Lower leg skin (tissue), 3 donors: ENCODE measurements at regions not wholly inside any gene's neighbourhood (a gene's known extent, or its start where the extent isn't known, plus 50 kb on each side); places are given as distances from the start of the nearest gene placed in this dataset.

ENCODE experiments used
- POLR2A ChIP-seq, 2 donors: fragments of 450-650 bp; IDR thresholded peaks; one replicate each; pipeline ENCODE4 v1.6.1; 2016 to 2017; ENCODE audit warnings: antibody characterized with exemption in 2 of 2, mild to moderate bottlenecking in 1 of 2, moderate library complexity in 1 of 2
- TF ChIP-seq, protein P1 (sequence below), 3 donors: fragments of 450-650 bp; IDR thresholded peaks; one replicate each; pipeline ENCODE4 v1.5.1; 2016; ENCODE audit warnings: antibody characterized with exemption in 3 of 3, mild to moderate bottlenecking in 3 of 3, moderate library complexity in 2 of 3

DNA sequence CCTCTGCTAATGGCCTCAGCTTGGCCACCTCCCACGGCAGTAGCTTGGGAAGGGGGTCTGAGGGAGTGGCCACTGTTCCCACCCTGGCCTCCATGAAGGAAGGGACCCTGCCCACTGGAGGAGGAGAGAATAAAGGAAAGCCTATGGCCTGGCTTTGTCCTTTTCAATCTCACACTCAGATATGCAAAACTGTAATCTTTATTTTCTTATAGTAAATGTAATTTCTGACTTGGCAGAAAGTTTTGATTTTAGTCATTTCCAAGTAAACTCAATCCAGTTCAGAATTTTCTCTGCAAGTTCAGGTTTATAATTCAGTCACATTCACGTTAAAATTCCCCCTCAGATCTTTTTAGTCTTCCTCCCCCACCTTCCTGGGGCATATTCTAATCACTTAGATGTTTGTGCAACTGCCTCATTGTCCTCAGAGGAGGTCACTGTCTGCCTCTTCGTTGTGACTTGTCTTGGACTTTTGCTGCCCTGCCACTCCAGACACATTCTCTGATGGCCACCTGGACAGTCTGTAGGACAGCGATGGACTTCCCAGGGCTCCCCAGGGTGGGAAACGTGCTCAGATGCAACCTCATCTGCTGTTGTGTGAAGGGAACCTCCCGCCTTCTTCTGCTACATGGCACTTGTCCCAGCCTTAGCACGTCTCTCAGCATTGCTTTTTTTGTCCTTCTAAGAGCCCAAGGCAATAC, 222.8 kb upstream of the TBL1XR1 start:
- TF ChIP-seq, protein P1, sequence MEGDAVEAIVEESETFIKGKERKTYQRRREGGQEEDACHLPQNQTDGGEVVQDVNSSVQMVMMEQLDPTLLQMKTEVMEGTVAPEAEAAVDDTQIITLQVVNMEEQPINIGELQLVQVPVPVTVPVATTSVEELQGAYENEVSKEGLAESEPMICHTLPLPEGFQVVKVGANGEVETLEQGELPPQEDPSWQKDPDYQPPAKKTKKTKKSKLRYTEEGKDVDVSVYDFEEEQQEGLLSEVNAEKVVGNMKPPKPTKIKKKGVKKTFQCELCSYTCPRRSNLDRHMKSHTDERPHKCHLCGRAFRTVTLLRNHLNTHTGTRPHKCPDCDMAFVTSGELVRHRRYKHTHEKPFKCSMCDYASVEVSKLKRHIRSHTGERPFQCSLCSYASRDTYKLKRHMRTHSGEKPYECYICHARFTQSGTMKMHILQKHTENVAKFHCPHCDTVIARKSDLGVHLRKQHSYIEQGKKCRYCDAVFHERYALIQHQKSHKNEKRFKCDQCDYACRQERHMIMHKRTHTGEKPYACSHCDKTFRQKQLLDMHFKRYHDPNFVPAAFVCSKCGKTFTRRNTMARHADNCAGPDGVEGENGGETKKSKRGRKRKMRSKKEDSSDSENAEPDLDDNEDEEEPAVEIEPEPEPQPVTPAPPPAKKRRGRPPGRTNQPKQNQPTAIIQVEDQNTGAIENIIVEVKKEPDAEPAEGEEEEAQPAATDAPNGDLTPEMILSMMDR (IDR thresholded peaks at IDR 0.05): no peak
- no peak for TF ChIP-seq POLR2A (IDR thresholded peaks at IDR 0.05)
